HG03097 (cell line): ENCODE measurements at regions not wholly inside any gene's neighbourhood (a gene's known extent, or its start where the extent isn't known, plus 50 kb on each side); places are given as distances from the start of the nearest gene placed in this dataset.
"Not testable (repeated sequence)": the region's sequence is repeated elsewhere in the genome, so short reads cannot be mapped to it uniquely, and the experiment has no call there.

Experiments
- ATAC-seq: cut with Tn5 transposase; IDR thresholded peaks from one replicate; pipeline ENCODE4 v1.9.1; 2021; ENCODE audit not compliant: unreplicated experiment, low FRiP score

DNA sequence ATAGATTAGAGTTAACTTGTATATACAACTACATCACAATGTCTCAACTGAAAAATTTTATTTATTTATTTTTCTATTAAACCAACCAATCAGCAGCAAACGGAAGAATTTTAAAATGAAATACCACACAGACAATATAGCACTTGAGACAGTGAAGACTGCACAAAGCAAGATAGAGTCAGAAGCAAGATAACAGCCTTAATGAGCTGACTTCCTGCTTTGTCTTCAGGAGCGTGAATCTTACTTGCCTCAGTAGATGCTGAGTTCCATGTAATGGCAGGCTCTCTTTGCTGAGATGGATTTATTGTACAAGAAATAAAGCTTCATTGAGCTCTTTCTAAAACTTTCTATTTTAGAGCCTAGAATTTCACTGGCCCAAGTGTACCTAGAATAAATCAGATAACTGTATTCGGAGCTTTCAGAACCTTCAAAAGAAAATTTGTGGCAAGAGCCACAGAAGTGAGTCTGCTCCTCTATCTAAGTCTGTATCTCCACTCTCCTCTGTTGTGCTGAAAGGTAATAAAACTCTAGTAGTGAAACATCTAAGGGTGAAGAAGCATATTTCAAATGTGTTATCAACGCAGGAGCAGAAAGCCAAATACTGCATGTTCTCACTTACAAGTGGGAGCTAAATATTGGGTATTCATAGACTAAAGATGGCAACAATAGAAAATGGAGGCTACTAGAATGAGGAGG lies 83.3 kb upstream of the ANKRD55 start:
- ATAC-seq: no peak

- ATAC-seq: no peak
Observed at GRCh38 chr5:56314529-56314928, 81.4 kb upstream of the ANKRD55 start.

- no peak for ATAC-seq
Observed at GRCh38 chr5:56313596-56313995, 80.5 kb upstream of the ANKRD55 start.

GRCh38 chr5:56313004-56313531 lies 79.9 kb upstream of the ANKRD55 start:
- no peak for ATAC-seq

- no peak for ATAC-seq
Observed at GRCh38 chr5:56311306-56311905, 78.3 kb upstream of the ANKRD55 start.

DNA sequence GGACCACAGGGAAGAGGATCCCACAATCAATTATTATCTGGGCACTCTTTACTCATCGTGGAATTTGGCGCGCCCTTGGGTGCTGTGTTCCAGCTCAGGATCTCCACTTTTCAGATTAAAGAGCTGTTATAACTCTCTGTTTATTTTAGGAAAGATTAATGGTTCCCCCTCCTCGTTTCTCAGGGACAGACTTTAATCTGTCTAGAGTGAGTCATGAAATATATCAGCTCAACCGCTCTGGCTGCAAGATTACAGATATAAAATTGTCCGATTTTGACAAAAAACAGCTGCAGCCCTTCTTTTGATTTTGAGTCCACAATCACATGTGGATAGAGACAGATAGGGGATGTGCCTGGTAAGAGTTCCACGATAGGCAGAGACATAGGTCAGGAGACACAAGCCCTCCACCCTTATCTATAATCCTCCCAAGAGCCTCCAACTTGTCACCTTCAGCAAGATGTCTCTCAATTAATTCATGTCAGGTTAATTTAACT lies 77.6 kb upstream of the ANKRD55 start:
- no peak for ATAC-seq

DNA sequence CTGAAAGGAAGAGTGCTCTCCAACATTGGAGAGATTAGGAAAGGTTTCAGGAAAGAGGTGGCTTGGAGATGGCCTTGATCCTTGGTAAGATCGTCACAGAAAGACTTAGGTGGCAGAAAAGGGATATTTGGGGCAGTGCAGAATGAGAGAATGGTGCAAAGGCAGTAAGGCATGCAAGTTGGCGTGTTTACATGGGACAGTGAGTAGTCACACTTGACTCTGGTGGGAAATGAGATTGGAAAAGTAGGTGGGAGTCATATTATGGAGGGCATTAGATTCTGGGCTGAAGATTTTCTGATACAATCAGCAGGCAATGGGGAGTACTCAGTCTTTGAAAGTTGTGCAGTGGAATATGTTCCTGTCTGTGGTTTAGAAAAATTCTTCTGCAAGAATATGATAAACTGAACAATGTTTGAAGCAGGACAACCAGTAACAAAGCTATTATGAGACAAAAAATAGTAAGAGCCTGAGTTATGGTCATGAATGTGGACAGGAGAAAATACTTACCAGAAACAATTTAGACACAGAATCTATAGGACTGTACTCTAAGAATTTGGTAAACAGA lies 76.2 kb upstream of the ANKRD55 start:
- ATAC-seq: no peak

GRCh38 chr5:56307714-56308333 lies 74.7 kb upstream of the ANKRD55 start:
- ATAC-seq: no peak

- no peak for ATAC-seq
Observed at GRCh38 chr5:56306433-56307150, 73.5 kb upstream of the ANKRD55 start.

DNA sequence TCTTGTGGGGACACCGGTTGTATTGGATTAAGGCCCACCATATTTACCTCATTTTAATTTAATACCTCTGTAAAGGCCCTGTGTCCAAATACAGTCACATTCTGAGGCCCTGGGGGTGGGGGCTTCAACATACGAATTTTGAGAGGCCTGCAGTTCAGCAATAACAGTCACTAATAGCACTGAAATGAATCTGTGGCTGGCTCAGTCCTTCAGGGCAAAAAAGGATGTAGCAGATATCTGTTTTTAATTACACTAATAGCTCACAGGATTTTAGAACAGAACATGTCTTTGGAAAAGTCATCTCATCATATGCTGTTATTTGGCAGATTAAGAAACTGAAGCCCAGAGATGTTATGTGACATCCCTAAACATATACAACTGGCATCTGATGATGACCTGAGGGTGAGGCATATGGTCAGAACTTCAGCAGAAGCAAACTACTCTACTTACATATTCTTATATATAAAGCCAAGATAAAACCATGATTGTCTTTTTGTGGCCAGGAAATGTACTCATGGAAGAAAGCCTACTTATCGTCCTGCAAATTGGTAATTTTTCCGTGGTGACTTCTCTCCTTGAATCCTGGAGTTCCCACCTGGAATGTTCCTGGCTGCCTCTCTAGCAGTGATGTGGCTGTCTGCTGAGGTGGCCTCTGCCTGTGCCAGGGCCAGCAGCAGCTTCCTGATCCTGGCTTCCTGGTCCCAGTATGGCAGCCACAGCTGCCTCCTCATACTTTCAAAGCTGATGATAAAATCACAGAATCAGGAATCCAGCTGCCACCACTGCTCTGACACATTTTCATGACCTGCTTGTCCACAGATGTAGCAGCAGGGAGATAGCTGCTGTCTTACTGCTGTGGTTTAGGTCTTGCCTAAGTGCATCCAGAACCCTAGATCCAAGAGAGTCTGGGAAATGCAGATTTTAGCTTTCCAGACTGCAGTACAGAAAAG lies 72.1 kb upstream of the ANKRD55 start:
- no peak for ATAC-seq

GRCh38 chr5:56303511-56303910 lies 70.4 kb upstream of the ANKRD55 start:
- no peak for ATAC-seq

GRCh38 chr5:56302027-56302426 lies 68.9 kb upstream of the ANKRD55 start:
- ATAC-seq: no peak

- ATAC-seq: no peak
Observed at GRCh38 chr5:56301069-56301468, 67.9 kb upstream of the ANKRD55 start.

- no peak for ATAC-seq
Observed at GRCh38 chr5:56299212-56299611, 66.1 kb upstream of the ANKRD55 start.

GRCh38 chr5:56298336-56299090 lies 65.4 kb upstream of the ANKRD55 start:
- ATAC-seq: no peak

DNA sequence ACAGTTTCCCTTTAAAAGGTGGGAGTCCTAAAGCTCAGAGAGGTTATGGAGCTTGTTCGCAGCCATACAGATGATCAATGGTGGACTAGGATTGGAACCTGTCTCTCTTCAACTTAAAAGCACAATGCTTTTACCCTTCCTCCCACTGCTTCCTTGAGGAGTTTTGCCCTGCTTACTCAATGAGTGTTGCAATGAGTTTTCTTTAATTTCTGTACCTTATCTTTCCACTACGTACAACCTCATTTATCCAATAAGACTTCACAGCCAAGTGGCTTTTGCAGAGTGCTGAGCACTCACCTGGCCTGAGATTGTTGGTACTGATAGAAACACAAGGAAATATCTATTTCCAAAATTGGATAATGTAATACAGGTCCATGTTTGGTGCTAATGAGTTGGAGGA lies 64.7 kb upstream of the ANKRD55 start:
- ATAC-seq: no peak

DNA sequence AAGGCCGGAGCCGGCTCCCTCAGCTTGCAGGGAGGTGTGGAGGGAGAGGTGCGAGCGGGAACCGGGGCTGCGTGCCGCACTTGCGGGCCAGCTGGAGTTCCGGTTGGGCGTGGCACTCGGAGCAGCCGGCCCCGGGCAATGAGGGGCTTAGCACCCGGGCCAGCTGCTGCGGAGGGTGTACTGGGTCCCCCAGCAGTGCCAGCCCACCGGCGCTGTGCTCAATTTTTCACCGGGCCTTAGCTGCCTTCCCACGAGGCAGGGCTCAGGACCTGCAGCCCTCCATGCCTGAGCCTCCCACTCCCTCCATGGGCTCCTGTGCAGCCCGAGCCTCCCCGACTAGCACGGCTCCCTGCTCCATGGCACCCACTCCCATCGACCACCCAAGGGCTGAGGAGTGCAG lies 62.2 kb upstream of the ANKRD55 start:
- not testable (repeated sequence) for ATAC-seq

- ATAC-seq: no peak
Observed at GRCh38 chr5:56294354-56294753, 61.2 kb upstream of the ANKRD55 start.

DNA sequence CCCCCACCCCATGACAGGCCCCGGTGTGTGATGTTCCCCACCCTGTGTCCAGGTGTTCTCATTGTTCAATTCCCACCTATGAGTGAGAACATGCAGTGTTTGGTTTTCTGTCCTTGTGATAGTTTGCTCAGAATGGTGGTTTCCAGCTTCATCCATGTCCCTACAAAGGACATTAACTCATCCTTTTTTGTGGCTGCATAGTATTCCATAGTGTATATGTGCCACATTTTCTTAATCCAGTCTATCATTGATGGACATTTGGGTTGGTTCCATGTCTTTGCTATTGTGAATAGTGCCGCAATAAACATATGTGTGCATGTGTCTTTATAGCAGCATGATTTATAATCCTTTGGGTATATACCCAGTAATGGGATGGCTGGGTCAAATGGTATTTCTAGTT lies 59.7 kb upstream of the ANKRD55 start:
- not testable (repeated sequence) for ATAC-seq
